Transverse colon (tissue), 3 donors: ENCODE measurements at regions not wholly inside any gene's neighbourhood (a gene's known extent, or its start where the extent isn't known, plus 50 kb on each side); places are given as distances from the start of the nearest gene placed in this dataset.

ENCODE experiments used
- CTCF ChIP-seq, 5 experiments: fragments of 200-600 bp in 3 of 5; fragments of 450-650 bp in 2 of 5; sonication (generic) in 3 of 5; IDR thresholded peaks; 1 replicate in 2 of 5; 2 replicates in 3 of 5; pipeline ENCODE4 v1.5.1; 2016 to 2017; ENCODE audit warnings: antibody characterized with exemption in 5 of 5, inconsistent platforms in 3 of 5, mild to moderate bottlenecking in 2 of 5, moderate library complexity in 1 of 5
- EP300 ChIP-seq: sonication (generic); formaldehyde crosslinking; IDR thresholded peaks from one replicate; pipeline ENCODE4 v1.6.1; 2017; ENCODE audit warnings: antibody characterized with exemption, low read depth
- POLR2A ChIP-seq: fragments of 450-650 bp; IDR thresholded peaks from one replicate; pipeline ENCODE4 v1.6.1; 2016; ENCODE audit warnings: antibody characterized with exemption, mild to moderate bottlenecking, moderate library complexity

GRCh38 chr20:43778375-43778774, 51.6 kb upstream of the GTSF1L start:
- no peak for TF ChIP-seq POLR2A
- no peak for TF ChIP-seq CTCF (IDR thresholded peaks at IDR 0.05)
- TF ChIP-seq EP300 = no peak
